Activated T-cell treated with anti-CD3 and anti-CD28 coated beads for 1 hour (primary cell): ENCODE measurements at regions not wholly inside any gene's neighbourhood (a gene's known extent, or its start where the extent isn't known, plus 50 kb on each side); places are given as distances from the start of the nearest gene placed in this dataset.

Experiments
- DNase-seq: peaks from one replicate; pipeline ENCODE4 v3.0.0-alpha.2; 2020; ENCODE audit warnings: low read depth

- no peak for DNase-seq
Observed at GRCh38 chr3:174403831-174404230, 455.3 kb upstream of the NAALADL2 start.

- DNase-seq, result no peak
Observed at GRCh38 chr3:174408310-174408709, 450.8 kb upstream of the NAALADL2 start.

GRCh38 chr3:174409086-174409743, 449.9 kb upstream of the NAALADL2 start:
- no peak for DNase-seq

GRCh38 chr3:174413062-174413912, 445.8 kb upstream of the NAALADL2 start:
- DNase-seq, result no peak

GRCh38 chr3:174414902-174415301, 444.2 kb upstream of the NAALADL2 start:
- DNase-seq, result no peak

- DNase-seq, result no peak
Observed at GRCh38 chr3:174417573-174417972, 441.6 kb upstream of the NAALADL2 start.

- DNase-seq, result no peak
Observed at GRCh38 chr3:174419216-174419615, 439.9 kb upstream of the NAALADL2 start.

GRCh38 chr3:174423936-174424335, 435.2 kb upstream of the NAALADL2 start:
- no peak for DNase-seq

- DNase-seq, result no peak
Observed at GRCh38 chr3:174424656-174425055, 434.5 kb upstream of the NAALADL2 start.

- no peak for DNase-seq
Observed at GRCh38 chr3:174425422-174425821, 433.7 kb upstream of the NAALADL2 start.

GRCh38 chr3:174430986-174431385, 428.1 kb upstream of the NAALADL2 start:
- no peak for DNase-seq

GRCh38 chr3:174431717-174432116, 427.4 kb upstream of the NAALADL2 start:
- DNase-seq, result no peak

GRCh38 chr3:174436367-174436766, 422.8 kb upstream of the NAALADL2 start:
- no peak for DNase-seq

GRCh38 chr3:174438501-174439145, 420.5 kb upstream of the NAALADL2 start:
- no peak for DNase-seq

- no peak for DNase-seq
Observed at GRCh38 chr3:174439331-174440252, 419.5 kb upstream of the NAALADL2 start.

- no peak for DNase-seq
Observed at GRCh38 chr3:174440253-174440701, 418.9 kb upstream of the NAALADL2 start.

- peak; percentile 17 for DNase-seq
Observed at GRCh38 chr3:174440741-174441587, 418.2 kb upstream of the NAALADL2 start.

- no peak for DNase-seq
Observed at GRCh38 chr3:174441588-174442301, 417.4 kb upstream of the NAALADL2 start.

- DNase-seq, result no peak
Observed at GRCh38 chr3:174442302-174442682, 416.8 kb upstream of the NAALADL2 start.

- no peak for DNase-seq
Observed at GRCh38 chr3:174444391-174444790, 414.7 kb upstream of the NAALADL2 start.
